Stimulated activated CD8-positive, alpha-beta memory T cell treated with anti-CD3 and anti-CD28 coated beads, Interleukin-15, amount 100 ng/mL, for 24 hours (primary cell): ENCODE measurements at regions not wholly inside any gene's neighbourhood (a gene's known extent, or its start where the extent isn't known, plus 50 kb on each side); places are given as distances from the start of the nearest gene placed in this dataset.

Experiments
- DNase-seq: peaks from one replicate; pipeline ENCODE4 v3.0.0-alpha.2; 2020; ENCODE audit warnings: low read depth

GRCh38 chr3:102233881-102234280 is 200.9 kb upstream of the ZPLD1 start:
- DNase-seq: no peak

- no peak for DNase-seq
These were observed 199.1 kb upstream of the ZPLD1 start for GRCh38 chr3:102235679-102236078.

GRCh38 chr3:102237181-102237580 is 197.6 kb upstream of the ZPLD1 start:
- DNase-seq: no peak

- DNase-seq: no peak
These were observed 197.0 kb upstream of the ZPLD1 start for GRCh38 chr3:102237838-102238237.

GRCh38 chr3:102238362-102238761 is 196.5 kb upstream of the ZPLD1 start:
- no peak for DNase-seq

GRCh38 chr3:102240720-102241119 is 194.1 kb upstream of the ZPLD1 start:
- DNase-seq: no peak

GRCh38 chr3:102248981-102249705 is 185.7 kb upstream of the ZPLD1 start:
- DNase-seq: no peak

- DNase-seq: no peak
These were observed 179.1 kb upstream of the ZPLD1 start for GRCh38 chr3:102255736-102256135.

- no peak for DNase-seq
These were observed 176.1 kb upstream of the ZPLD1 start for GRCh38 chr3:102258666-102259227.

- no peak for DNase-seq
These were observed 175.2 kb upstream of the ZPLD1 start for GRCh38 chr3:102259663-102260062.

- no peak for DNase-seq
These were observed 169.1 kb upstream of the ZPLD1 start for GRCh38 chr3:102265720-102266119.

GRCh38 chr3:102269406-102269805 is 165.4 kb upstream of the ZPLD1 start:
- no peak for DNase-seq

GRCh38 chr3:102290241-102290640 is 144.6 kb upstream of the ZPLD1 start:
- no peak for DNase-seq

GRCh38 chr3:102295756-102296155 is 139.1 kb upstream of the ZPLD1 start:
- DNase-seq: no peak

GRCh38 chr3:102297072-102297658 is 137.7 kb upstream of the ZPLD1 start:
- DNase-seq: no peak

- DNase-seq: no peak
These were observed 135.5 kb upstream of the ZPLD1 start for GRCh38 chr3:102299125-102299877.

GRCh38 chr3:102301155-102301880 is 133.5 kb upstream of the ZPLD1 start:
- no peak for DNase-seq

- no peak for DNase-seq
These were observed 132.8 kb upstream of the ZPLD1 start for GRCh38 chr3:102302020-102302419.

GRCh38 chr3:102304550-102304949 is 130.3 kb upstream of the ZPLD1 start:
- no peak for DNase-seq

- DNase-seq: no peak
These were observed 127.4 kb upstream of the ZPLD1 start for GRCh38 chr3:102307442-102307841.

GRCh38 chr3:102329066-102329465 is 105.7 kb upstream of the ZPLD1 start:
- DNase-seq: no peak

GRCh38 chr3:102329561-102329960 is 105.3 kb upstream of the ZPLD1 start:
- DNase-seq: no peak
